Erythroblast (primary cell): ENCODE measurements at regions not wholly inside any gene's neighbourhood (a gene's known extent, or its start where the extent isn't known, plus 50 kb on each side); places are given as distances from the start of the nearest gene placed in this dataset.

ENCODE experiments used
- GATA1 ChIP-seq: IDR thresholded peaks from 2 replicates; pipeline ENCODE4 v1.6.1; 2011; ENCODE audit warnings: low read depth, mild to moderate bottlenecking, control low read depth, low read length, moderate library complexity
- POLR2A ChIP-seq: IDR thresholded peaks from 2 replicates; pipeline ENCODE4 v1.6.1; 2011; ENCODE audit warnings: mild to moderate bottlenecking, low read length

DNA sequence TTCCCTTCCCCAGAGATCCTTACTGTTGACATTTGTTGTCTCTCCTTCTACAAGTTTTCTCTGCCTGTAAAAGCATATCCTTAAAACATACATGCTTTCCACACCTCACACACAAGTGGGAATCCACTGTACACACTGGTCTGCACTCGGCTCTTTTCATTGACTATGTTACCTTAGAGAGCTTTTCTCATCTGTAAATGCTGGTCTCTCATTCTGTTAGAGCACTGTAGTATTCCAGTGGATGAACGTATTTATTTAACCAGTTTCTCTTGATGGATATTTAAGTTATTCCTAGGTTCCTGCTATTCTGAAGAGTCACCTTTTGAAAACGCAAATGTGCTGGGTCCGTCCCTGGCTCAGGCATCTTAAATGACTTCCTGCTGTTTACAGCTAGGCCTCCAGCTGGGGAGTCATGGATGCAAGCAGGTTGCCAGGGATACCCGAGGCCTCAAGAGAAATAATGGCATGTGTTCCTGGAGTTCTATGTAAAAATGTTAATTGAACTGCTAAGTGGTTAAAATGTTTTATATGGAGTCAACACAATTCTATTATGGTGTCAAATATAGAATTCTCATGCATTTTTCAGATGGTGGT lies 61.1 kb upstream of the TGM3 start:
- no peak for TF ChIP-seq POLR2A
- no peak for TF ChIP-seq GATA1
